PC-9 (cell line): ENCODE measurements at regions not wholly inside any gene's neighbourhood (a gene's known extent, or its start where the extent isn't known, plus 50 kb on each side); places are given as distances from the start of the nearest gene placed in this dataset.

Experiments
- EZH2 ChIP-seq: fragments of 200-600 bp; sonication (generic); IDR thresholded peaks from 2 replicates; pipeline ENCODE4 v1.8.0; 2017; ENCODE audit warnings: antibody characterized with exemption, low read depth
- TF ChIP-seq, protein P1 (sequence below): fragments of 200-600 bp; sonication (generic); conservative IDR thresholded peaks from 2 replicates; pipeline ENCODE4 v1.6.1; 2017; ENCODE audit warnings: mixed run types, antibody characterized with exemption, mild to moderate bottlenecking, moderate library complexity

DNA sequence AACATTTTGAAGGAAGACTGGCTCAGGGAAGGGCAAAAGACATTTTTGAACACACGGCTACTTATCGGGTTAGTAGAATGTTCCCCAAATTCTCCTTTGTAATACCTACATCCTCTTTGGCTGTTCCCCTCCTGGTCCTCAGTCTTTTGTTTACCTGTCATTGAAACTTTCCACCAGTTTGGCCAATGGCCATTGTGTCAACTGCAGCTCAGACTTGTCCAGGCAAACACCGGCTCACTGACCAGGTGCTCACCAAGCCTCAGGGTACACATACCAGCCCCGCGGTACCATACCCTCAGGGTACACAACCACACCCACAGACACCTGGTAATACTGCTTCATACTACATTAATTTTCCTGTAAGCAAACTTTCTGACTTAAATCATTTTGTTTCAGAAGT, 84.8 kb upstream of the ZNF648 start:
- TF ChIP-seq, protein P1, sequence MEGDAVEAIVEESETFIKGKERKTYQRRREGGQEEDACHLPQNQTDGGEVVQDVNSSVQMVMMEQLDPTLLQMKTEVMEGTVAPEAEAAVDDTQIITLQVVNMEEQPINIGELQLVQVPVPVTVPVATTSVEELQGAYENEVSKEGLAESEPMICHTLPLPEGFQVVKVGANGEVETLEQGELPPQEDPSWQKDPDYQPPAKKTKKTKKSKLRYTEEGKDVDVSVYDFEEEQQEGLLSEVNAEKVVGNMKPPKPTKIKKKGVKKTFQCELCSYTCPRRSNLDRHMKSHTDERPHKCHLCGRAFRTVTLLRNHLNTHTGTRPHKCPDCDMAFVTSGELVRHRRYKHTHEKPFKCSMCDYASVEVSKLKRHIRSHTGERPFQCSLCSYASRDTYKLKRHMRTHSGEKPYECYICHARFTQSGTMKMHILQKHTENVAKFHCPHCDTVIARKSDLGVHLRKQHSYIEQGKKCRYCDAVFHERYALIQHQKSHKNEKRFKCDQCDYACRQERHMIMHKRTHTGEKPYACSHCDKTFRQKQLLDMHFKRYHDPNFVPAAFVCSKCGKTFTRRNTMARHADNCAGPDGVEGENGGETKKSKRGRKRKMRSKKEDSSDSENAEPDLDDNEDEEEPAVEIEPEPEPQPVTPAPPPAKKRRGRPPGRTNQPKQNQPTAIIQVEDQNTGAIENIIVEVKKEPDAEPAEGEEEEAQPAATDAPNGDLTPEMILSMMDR = no peak
- TF ChIP-seq EZH2 = no peak
